Astrocyte (in vitro differentiated cells and primary cell): ENCODE measurements at regions not wholly inside any gene's neighbourhood (a gene's known extent, or its start where the extent isn't known, plus 50 kb on each side); places are given as distances from the start of the nearest gene placed in this dataset.

Experiments used
- CTCF ChIP-seq: IDR thresholded peaks from 2 replicates; pipeline ENCODE4 v1.5.1; 2011; ENCODE audit warnings: low read depth, mild to moderate bottlenecking, inconsistent platforms, low read length, moderate library complexity; ENCODE audit not compliant: insufficient read depth
- EZH2 ChIP-seq: IDR thresholded peaks from 2 replicates; pipeline ENCODE4 v1.6.1; 2012; ENCODE audit warnings: mild to moderate bottlenecking, low read length, inconsistent platforms; ENCODE audit not compliant: insufficient read depth

GRCh38 chrX:82458207-82458754, 1049.8 kb upstream of the POU3F4 start:
- TF ChIP-seq CTCF (no peak), EZH2 (no peak)
